GM12878 (cell line): ENCODE measurements at regions not wholly inside any gene's neighbourhood (a gene's known extent, or its start where the extent isn't known, plus 50 kb on each side); places are given as distances from the start of the nearest gene placed in this dataset.
A peak's percentile ranks its signal among the peaks of the same experiment; 100 is the strongest.

Experiments used
- BHLHE40 ChIP-seq, 2 experiments: fragments of 450-650 bp in 1 of 2; IDR thresholded peaks; 2 replicates each; pipeline ENCODE4 v1.6.1; 2011 to 2017; ENCODE audit warnings: low read depth in 2 of 2, borderline replicate concordance in 1 of 2, improper control_type of control experiment in 1 of 2, low read length in 1 of 2, mild to moderate bottlenecking in 1 of 2
- CEBPB ChIP-seq, 2 experiments: fragments of 150-350 bp in 1 of 2; IDR thresholded peaks; 2 replicates each; pipeline ENCODE4 v1.6.1; 2012 to 2014; ENCODE audit warnings: low read depth in 2 of 2, low read length in 2 of 2, borderline replicate concordance in 1 of 2, inconsistent platforms in 1 of 2
- CHD4 ChIP-seq: fragments of 200-600 bp; sonication (generic); IDR thresholded peaks from 2 replicates; pipeline ENCODE4 v1.6.1; 2016; ENCODE audit warnings: mild to moderate bottlenecking
- CREM ChIP-seq: IDR thresholded peaks from 2 replicates; pipeline ENCODE4 v1.6.1; 2014; ENCODE audit warnings: antibody characterized with exemption, low read depth
- CTCF ChIP-seq, 3 experiments: IDR thresholded peaks in 2 of 3; conservative IDR thresholded peaks in 1 of 3; 2 replicates each; pipeline ENCODE4 v1.5.1; 2011; ENCODE audit warnings: low read depth in 3 of 3, low read length in 3 of 3, mild to moderate bottlenecking in 3 of 3, control low read depth in 2 of 3, moderate library complexity in 2 of 3, inconsistent platforms in 1 of 3, mixed read lengths in 1 of 3; ENCODE audit not compliant: control insufficient read depth in 2 of 3, insufficient read depth in 1 of 3; ENCODE audit errors: extremely low read depth in 1 of 3
- E2F8 ChIP-seq: fragments of 450-650 bp; IDR thresholded peaks from 2 replicates; pipeline ENCODE4 v1.6.1; 2018; ENCODE audit warnings: mild to moderate bottlenecking, low read depth, moderate library complexity; ENCODE audit not compliant: partially characterized antibody
- EED ChIP-seq: sonication (generic); IDR thresholded peaks from 2 replicates; pipeline ENCODE4 v1.6.1; 2016; ENCODE audit warnings: antibody characterized with exemption, low read depth
- EGR1 ChIP-seq, 2 experiments: IDR thresholded peaks; 1 replicate in 1 of 2; 2 replicates in 1 of 2; pipeline ENCODE4 v1.6.1; 2011 to 2012; ENCODE audit warnings: low read depth in 2 of 2, low read length in 2 of 2, borderline replicate concordance in 1 of 2, mild to moderate bottlenecking in 1 of 2, moderate library complexity in 1 of 2
- EZH2 ChIP-seq: IDR thresholded peaks from 2 replicates; pipeline ENCODE4 v1.6.1; 2012; ENCODE audit warnings: low read depth, mild to moderate bottlenecking, control low read depth, inconsistent platforms, low read length, borderline replicate concordance; ENCODE audit not compliant: control insufficient read depth
- FOXK2 ChIP-seq: fragments of 450-650 bp; IDR thresholded peaks from 2 replicates; pipeline ENCODE4 v1.6.1; 2017; ENCODE audit warnings: mild to moderate bottlenecking, moderate library complexity
- HDAC2 ChIP-seq: fragments of 200-600 bp; sonication (generic); IDR thresholded peaks from 2 replicates; pipeline ENCODE4 v1.6.1; 2017
- HDAC6 ChIP-seq: fragments of 200-600 bp; sonication (generic); IDR thresholded peaks from one replicate; pipeline ENCODE4 v1.8.0; 2017; ENCODE audit warnings: antibody characterized with exemption; ENCODE audit not compliant: unreplicated experiment
- IKZF2 ChIP-seq, 2 experiments: fragments of 450-650 bp; IDR thresholded peaks; 2 replicates each; pipeline ENCODE4 v1.6.1; 2017; ENCODE audit warnings: mild to moderate bottlenecking in 2 of 2, moderate library complexity in 2 of 2
- IRF4 ChIP-seq: IDR thresholded peaks from 2 replicates; pipeline ENCODE4 v1.6.1; 2011; ENCODE audit warnings: low read depth, low read length
- JUNB ChIP-seq: IDR thresholded peaks from 2 replicates; pipeline ENCODE4 v1.6.1; 2016; ENCODE audit warnings: antibody characterized with exemption, mild to moderate bottlenecking
- KLF5 ChIP-seq: fragments of 450-650 bp; IDR thresholded peaks from 2 replicates; pipeline ENCODE4 v1.6.1; 2014; ENCODE audit warnings: mild to moderate bottlenecking; ENCODE audit not compliant: partially characterized antibody
- MEF2A ChIP-seq: IDR thresholded peaks from 2 replicates; pipeline ENCODE4 v1.6.1; 2011; ENCODE audit warnings: low read depth, mild to moderate bottlenecking, low read length, moderate library complexity; ENCODE audit not compliant: insufficient read depth
- MEF2B ChIP-seq: fragments of 450-650 bp; IDR thresholded peaks from 2 replicates; pipeline ENCODE4 v1.6.1; 2018; ENCODE audit warnings: mild to moderate bottlenecking, moderate library complexity; ENCODE audit not compliant: partially characterized antibody, poor library complexity, severe bottlenecking
- MTA3 ChIP-seq: IDR thresholded peaks from 2 replicates; pipeline ENCODE4 v1.6.1; 2012; ENCODE audit warnings: low read length, inconsistent platforms, borderline replicate concordance
- MYC ChIP-seq: IDR thresholded peaks from 2 replicates; pipeline ENCODE4 v1.6.1; 2011; ENCODE audit warnings: mild to moderate bottlenecking, low read length, moderate library complexity, inconsistent platforms; ENCODE audit not compliant: insufficient read depth, insufficient replicate concordance, insufficient read length, severe bottlenecking
- NFIC ChIP-seq: IDR thresholded peaks from 2 replicates; pipeline ENCODE4 v1.6.1; 2012; ENCODE audit warnings: low read depth, mild to moderate bottlenecking, inconsistent platforms, low read length, moderate library complexity
- POLR2A ChIP-seq: IDR thresholded peaks from 2 replicates; pipeline ENCODE4 v1.6.1; 2011; ENCODE audit warnings: low read depth, mild to moderate bottlenecking, low read length
- RCOR1 ChIP-seq: conservative IDR thresholded peaks from 2 replicates; pipeline ENCODE4 v1.6.1; 2012; ENCODE audit warnings: low read depth, low read length, improper control_type of control experiment
- RELA ChIP-seq: fragments of 450-650 bp; IDR thresholded peaks from 2 replicates; pipeline ENCODE4 v1.8.0; 2014; ENCODE audit warnings: borderline replicate concordance; ENCODE audit not compliant: partially characterized antibody
- RUNX3 ChIP-seq: IDR thresholded peaks from 2 replicates; pipeline ENCODE4 v1.6.1; 2012; ENCODE audit warnings: low read length, inconsistent platforms
- WRNIP1 ChIP-seq: IDR thresholded peaks from 2 replicates; pipeline ENCODE4 v1.6.1; 2011; ENCODE audit warnings: low read depth, low read length, improper control_type of control experiment, borderline replicate concordance
- ZNF24 ChIP-seq: fragments of 450-650 bp; IDR thresholded peaks from 2 replicates; pipeline ENCODE4 v1.6.1; 2017; ENCODE audit warnings: antibody characterized with exemption, mild to moderate bottlenecking
- ZNF384 ChIP-seq: IDR thresholded peaks from 2 replicates; pipeline ENCODE4 v1.6.1; 2012; ENCODE audit warnings: low read depth, mild to moderate bottlenecking, low read length, improper control_type of control experiment, borderline replicate concordance
- ZNF622 ChIP-seq: fragments of 450-650 bp; IDR thresholded peaks from 2 replicates; pipeline ENCODE4 v1.6.1; 2017; ENCODE audit warnings: mild to moderate bottlenecking, inconsistent platforms
- ZSCAN29 ChIP-seq: fragments of 450-650 bp; IDR thresholded peaks from 2 replicates; pipeline ENCODE4 v1.6.1; 2017; ENCODE audit warnings: mild to moderate bottlenecking, moderate library complexity

- no peak for TF ChIP-seq CTCF (IDR thresholded peaks at IDR 0.05 in 2 of 3, conservative IDR thresholded peaks at IDR 0.05 in 1 of 3; ENCODE audit: control insufficient read depth in 2 of 3, extremely low read depth in 1 of 3, insufficient read depth in 1 of 3, low read depth in 3 of 3, low read length in 3 of 3)
- TF ChIP-seq EED: peak; percentile 80
- no peak for TF ChIP-seq KLF5
- no peak for TF ChIP-seq CEBPB (IDR thresholded peaks at IDR 0.05; ENCODE audit: borderline replicate concordance in 1 of 2, low read depth in 2 of 2, low read length in 2 of 2)
- TF ChIP-seq IRF4: 0 out of 2 replicates have a peak, but pooled peaks have one; percentile 11
- TF ChIP-seq MEF2B: no peak
- TF ChIP-seq RUNX3: peak; percentile 84
- TF ChIP-seq BHLHE40 (IDR thresholded peaks at IDR 0.05; ENCODE audit: borderline replicate concordance in 1 of 2, low read depth in 2 of 2, low read length in 1 of 2): no peak
- TF ChIP-seq ZSCAN29: no peak
- no peak for TF ChIP-seq EGR1 (IDR thresholded peaks at IDR 0.05; ENCODE audit: borderline replicate concordance in 1 of 2, low read depth in 2 of 2, low read length in 2 of 2)
- TF ChIP-seq EZH2: no peak
- peak; percentile 62; the same call in 1 of the 2 replicates for TF ChIP-seq NFIC
- TF ChIP-seq ZNF384: no peak
- no peak for TF ChIP-seq ZNF622
- no peak for TF ChIP-seq RCOR1
- TF ChIP-seq IKZF2 (IDR thresholded peaks at IDR 0.05): peak; percentile 21 to 50; a peak in 3 of 4 replicates
- no peak for TF ChIP-seq MTA3
- TF ChIP-seq HDAC6: no peak
- TF ChIP-seq FOXK2: no peak
- no peak for TF ChIP-seq CHD4
- no peak for TF ChIP-seq POLR2A
- TF ChIP-seq JUNB: 0 out of 2 replicates have a peak, but pooled peaks have one; percentile 6
- no peak for TF ChIP-seq MYC
- no peak for TF ChIP-seq WRNIP1
- no peak for TF ChIP-seq ZNF24
- no peak for TF ChIP-seq RELA
- no peak for TF ChIP-seq E2F8
- TF ChIP-seq MEF2A: no peak
- TF ChIP-seq HDAC2: no peak
- no peak; the same call in 1 of the 2 replicates for TF ChIP-seq CREM
These were observed 51.3 kb upstream of the CD44 start (continued) for GRCh38 chr11:35087648-35088047.
